GM12892 (cell line): ENCODE measurements at regions not wholly inside any gene's neighbourhood (a gene's known extent, or its start where the extent isn't known, plus 50 kb on each side); places are given as distances from the start of the nearest gene placed in this dataset.

Experiments used
- POLR2A ChIP-seq: IDR thresholded peaks from 2 replicates; pipeline ENCODE4 v1.6.1; 2011; ENCODE audit warnings: low read depth, low read length, control low read depth
- POLR2AphosphoS5 ChIP-seq: IDR thresholded peaks from 2 replicates; pipeline ENCODE4 v1.6.1; 2011; ENCODE audit warnings: low read depth, low read length, control low read depth

- TF ChIP-seq POLR2A (no peak), POLR2AphosphoS5 (no peak)
Observed at GRCh38 chr7:115825456-115826115, 205.0 kb downstream of the TFEC start.
